HG02571 (cell line): ENCODE measurements at regions not wholly inside any gene's neighbourhood (a gene's known extent, or its start where the extent isn't known, plus 50 kb on each side); places are given as distances from the start of the nearest gene placed in this dataset.

Experiments
- ATAC-seq: cut with Tn5 transposase; IDR thresholded peaks from one replicate; pipeline ENCODE4 v1.9.1; 2021; ENCODE audit warnings: mild to moderate bottlenecking, moderate library complexity; ENCODE audit not compliant: unreplicated experiment

DNA sequence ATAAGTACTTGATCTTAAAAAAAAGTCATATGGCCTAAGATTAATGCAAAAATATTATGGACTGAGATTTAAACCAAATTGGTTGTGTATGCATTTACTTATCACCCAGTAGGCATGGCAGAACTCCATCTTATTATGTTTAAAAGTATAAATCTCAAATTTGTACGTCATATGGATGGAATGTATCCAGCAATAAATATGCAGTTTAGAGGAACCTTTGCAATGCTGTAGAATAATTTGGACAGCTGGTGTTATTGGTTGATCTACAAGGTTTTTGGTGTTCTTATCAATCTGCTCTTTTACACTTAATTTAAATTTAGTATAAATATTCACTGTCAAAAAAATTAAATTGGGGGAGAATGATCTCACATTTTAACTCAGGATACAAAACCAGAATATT lies 640.2 kb downstream of the SATB2 start:
- no peak for ATAC-seq

DNA sequence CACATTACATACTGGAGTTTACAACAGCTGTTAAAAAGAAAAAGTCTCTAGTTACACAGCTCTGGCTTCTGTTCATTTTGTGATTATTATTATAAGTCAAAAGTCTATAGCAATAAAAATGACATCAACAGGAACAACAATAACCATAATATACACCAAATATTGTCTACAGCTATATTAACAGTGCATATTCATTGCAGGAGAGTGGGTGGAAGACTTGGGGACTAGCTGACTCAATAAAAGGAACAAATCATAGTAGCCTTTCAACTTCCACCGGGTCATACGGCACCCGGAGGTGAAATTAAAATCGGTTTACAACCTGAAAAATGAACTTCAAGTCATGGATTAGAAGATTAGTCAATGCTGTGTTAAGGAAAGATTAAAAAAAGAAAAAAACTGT lies 642.1 kb downstream of the SATB2 start:
- ATAC-seq: no peak

DNA sequence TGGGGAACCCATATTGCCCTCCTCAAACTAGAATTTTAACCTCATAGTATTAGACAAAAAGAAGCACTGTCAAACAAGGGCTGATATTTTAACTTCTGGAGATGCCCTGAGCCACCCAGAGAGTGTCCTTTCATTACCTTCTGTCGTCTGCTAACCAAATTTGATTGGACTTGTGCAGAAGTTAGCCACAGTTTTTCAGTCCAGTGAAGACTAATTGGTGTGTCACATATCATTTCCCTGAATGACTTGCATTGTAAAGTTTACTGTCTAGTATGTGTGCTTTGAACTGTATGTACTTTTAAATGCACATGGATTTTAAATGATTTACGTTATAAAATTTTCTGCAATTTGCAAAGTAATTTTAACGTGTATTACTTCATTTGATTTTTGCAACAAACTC lies 646.5 kb downstream of the SATB2 start:
- no peak for ATAC-seq

DNA sequence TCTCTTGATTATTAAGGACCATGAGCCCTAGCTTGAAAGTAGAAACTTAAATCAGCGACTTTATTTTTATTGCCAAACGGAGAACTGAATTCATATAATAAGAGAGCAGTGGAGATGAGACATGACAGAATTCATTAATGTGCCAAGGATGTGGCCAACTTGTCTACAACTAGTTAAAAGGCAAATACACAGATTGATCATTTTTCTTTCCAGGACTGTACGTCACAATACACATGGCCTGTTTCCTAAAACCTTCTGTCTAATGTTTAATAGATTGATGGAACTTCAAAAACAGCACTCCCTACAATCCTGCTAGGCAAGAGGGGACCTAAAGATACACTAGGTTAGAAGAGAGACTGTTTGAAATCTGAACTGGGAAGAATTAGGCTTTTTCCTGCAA lies 647.8 kb downstream of the SATB2 start:
- ATAC-seq: no peak

DNA sequence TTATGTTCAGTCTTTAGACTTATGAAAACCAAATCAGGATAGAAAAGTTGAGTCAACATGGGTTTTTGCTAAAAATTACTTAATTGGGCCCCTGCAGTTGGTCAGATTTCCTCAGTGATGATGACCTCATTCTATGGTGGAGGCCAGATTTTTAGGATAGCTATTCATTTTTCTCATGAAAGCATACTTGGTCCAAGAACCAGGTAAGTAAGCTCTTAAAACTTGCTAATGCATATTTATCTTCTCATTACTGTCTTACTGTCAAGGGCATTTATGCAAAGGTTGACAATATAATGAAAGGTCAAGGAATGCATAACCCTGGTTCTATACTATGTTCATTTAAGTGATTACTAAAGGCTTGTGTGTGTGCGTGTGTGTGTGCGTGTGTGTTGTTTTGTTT lies 650.6 kb downstream of the SATB2 start:
- no peak for ATAC-seq

DNA sequence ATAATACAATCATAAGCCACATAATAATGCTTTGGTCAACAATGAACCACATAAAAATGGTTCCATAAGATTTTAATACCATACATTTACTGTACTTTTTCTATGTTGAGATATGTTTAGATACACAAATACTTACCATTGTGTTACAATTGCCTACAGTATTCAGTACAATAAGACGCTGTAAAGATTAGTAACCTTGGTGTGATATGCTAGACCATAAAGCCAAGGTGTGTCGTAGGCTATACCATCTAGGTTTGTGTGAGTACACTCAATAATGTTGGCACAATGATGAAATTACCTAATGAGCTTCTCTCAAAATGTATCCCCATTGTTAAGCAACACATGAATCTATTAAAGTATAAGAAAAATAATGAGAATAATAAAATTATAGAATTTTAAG lies 662.3 kb downstream of the SATB2 start:
- no peak for ATAC-seq

DNA sequence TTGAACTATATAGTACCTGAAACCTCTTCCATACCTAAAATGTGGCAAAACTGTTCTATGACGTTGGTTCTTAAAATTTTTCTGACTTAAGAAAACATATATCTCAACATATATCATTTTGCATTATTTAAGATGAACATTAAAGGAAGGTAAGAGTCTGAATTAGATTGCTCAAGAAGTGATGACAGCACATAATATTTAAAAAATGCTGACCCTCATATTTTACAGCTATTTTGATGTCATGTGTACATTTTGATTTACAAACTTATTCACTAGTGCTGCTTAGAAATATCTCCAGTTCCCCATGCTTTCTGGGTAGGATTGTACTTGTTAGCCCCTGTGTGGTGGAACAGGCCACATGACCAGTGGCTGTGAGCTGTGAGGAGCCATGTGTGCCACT lies 666.1 kb downstream of the SATB2 start:
- ATAC-seq: no peak

DNA sequence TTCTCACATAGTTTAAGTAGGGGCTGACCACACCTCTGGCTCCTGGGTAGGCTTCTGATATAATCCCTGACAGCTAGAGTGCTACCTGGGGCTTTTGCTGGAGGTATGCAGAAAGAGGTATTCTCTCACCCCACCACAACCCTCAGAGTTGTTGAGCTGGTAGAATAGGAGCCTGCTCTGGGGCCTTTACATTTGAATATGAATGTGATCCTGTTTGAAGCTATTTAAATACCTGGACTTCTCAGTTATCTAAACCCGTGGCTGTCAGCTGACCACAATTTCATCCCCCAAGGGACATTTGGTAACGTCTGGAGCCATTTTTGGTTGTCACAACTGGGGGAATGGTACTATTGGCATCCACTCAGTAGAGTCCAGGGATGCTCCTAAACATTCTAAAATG lies 669.1 kb downstream of the SATB2 start:
- ATAC-seq: no peak

DNA sequence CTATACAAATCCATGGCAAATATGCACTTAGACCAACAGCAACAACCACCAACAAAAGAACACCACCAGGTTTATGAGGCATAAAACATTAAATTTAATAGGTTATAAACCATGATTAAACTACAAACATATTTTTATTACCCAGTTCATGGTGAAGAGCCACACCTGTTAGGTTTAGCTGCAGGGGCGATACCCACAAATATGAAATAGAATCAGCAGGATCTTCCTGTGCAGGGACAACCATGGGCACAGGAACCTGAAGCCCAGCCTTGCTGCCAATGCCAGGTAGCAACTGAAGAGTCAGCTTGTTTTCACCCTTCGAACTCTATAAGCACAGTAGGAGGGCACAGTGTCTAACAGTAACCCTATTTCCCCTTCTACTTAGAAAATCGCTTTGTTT lies 675.0 kb downstream of the SATB2 start:
- no peak for ATAC-seq

DNA sequence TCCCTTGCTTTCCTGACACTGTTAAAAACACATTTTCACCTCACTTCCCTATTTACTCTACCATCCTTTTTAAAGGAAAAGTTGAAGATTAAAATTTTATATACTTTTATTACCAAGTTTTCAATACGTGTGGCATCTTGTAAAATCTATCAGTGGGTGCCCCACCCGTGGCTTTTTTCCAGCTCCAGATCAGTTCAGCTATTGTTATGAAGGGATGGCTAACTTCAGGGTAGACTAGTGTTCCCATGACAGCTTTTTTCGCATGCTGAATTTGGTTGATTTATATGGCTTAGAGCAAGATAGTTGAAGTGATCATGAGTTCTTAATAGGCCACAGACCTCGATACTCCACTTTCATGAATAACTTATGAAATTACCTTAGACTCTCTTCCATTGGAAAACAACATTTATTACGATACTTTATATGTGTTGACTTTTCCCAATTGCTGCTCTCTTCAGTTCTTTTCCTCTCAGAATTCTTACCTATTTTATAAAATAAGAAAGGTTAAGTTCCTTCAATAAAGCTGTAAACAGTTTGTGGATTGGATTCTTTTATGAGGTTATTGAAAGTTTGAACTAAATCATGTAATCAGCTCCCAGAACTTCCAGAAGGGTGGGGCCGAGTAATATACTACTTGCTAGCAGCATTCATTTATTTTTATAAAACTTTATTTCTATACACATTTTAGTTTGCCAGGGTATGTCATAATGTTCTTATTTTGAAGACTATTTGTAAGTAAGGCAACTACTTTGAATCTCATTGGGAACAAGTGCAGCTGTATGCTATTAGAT lies 680.9 kb downstream of the SATB2 start:
- no peak for ATAC-seq

DNA sequence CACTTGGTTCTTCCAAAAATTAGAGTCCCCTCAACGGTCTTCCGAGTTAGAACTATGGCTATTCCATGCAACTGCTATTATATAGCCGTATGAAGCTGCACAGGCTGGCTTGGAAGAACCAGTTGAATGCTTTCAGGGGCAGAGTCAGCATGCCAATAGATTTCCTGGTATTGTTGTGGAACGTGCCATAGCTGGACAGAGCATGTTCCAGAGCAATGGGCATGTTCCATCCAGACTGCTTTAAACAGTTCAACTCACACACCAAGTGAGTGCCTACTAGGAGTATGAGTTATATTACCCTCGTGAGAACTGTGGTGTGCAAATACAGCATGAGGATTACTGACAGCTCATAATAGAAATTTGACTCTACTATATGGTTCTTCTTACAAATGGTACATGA lies 682.0 kb downstream of the SATB2 start:
- no peak for ATAC-seq

DNA sequence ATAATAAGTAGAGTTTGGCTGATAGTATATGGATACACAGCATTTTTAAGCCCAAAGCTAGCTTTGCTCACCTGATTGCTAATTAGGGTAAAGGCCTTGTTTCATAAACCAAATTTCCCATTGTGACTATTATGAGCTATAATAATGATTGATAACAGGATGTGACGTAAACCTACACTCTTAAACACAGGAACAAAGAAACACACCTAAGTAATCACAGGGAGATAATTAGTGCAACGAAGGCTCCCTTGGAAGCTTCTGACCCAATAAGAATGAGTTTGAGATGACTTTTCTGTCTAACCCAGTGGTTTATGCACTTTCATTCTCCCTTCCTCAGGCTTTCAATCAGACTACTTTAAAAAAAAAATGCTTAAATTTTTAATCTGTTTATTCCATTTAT lies 683.2 kb downstream of the SATB2 start:
- ATAC-seq: no peak

DNA sequence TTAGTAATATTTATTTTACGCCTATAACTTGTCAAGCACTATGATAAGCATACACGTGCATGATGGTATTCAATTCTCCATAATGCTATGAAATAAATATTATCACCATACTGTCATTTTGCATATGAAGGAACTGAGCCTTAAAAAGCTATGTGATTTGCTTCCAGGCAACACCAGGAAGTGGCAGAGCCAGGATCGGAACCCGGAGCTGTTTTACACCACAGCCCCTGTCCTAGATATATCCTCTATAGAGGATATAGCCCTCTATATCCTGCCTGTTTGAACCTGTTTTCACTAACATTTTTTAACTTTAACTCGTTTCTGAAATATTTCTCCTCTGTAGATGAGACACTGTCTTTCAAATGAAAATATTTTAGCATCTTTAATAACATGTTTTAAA lies 690.0 kb downstream of the SATB2 start:
- no peak for ATAC-seq

DNA sequence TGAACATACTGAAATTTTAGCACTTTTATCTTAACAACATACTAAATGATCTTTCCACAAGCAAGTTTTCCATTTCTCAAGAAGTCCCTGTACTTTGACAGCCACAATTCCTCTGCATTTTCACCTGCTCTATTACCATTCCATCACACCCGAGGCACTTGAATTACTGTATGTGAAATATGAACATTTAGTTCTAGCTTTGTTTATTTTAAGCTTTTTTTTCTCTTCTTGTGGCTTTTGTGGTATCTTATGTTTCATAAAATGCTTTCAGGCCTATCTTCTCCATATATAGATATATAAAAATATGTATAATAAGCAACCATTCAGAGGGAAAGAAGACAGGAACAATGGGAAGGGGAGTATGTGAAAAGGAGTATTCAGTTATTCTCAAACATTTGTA lies 693.9 kb downstream of the SATB2 start:
- ATAC-seq: no peak

DNA sequence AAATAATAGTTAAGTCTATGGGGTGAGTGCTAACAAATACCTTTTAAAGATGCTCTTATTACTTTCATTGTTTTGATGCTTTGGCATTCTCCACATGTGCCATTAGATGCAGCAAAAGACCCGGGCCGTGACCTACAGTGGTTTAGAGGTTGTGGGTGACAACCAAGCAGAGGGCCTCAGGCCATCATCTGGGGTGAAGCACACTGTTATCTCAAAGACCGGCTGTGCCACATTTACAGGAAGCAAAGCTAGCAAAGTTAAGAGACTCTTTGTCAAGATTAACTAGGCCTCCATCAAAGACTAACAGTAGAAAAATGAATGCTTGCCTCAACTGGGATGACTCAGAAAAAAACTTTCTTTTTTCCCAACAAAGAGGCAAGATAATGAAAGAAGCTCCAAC lies 695.3 kb downstream of the SATB2 start:
- ATAC-seq: no peak

DNA sequence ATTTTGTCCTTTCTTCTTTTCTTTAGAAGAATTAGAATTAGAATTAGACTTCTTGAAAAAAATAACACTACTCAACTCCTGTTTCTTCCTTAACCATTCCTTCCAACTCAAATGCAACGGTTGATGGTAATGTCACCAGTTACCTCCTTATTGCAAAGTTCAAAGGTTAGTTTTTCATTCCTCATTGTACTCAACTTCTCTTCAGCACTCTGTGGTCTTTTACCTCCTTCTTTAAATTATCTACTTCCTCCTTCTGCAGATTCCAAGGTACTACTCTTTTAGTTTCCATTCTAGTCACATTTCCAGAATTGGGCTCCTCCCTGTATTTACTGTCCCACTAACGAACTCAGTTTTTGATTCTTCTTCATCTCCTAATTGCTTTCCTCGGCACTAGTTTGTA lies 700.7 kb downstream of the SATB2 start:
- ATAC-seq: no peak

DNA sequence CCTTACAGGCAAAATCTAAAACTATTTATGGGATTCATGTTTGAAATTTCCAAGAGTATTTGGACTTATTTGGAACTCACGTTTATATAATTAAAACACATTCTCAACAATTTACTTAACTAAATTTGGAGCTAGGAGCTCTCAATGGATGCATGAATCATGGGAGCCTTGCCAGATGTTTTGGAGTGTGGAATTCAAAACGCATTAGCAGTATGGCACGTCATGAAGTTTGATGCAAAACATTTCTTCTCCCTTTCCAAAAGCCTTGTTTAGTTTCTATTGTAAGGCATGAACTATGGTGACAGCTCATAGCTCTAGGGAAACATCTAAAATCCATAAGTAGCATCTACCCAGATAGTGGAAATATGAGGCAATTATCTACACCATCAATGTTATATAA lies 701.6 kb downstream of the SATB2 start:
- ATAC-seq: no peak

DNA sequence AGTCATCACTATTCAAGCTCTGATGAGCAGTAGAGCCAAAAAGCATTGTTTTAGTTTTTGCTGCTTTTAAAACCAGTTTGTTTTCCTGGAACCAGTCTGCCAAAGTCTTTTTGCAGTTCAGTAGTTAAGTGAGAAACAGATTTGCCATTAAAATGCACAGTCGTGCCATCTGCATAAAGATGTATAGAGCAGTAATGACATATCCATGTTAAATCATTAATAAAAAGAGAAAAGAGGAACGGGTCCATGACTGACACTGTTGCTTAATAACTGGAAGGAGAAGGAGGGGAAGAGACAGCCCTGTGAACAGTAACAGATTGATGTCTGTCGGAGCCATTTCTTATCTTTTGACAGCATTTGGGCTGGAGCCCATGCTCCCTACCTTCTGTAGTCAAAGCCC lies 704.6 kb downstream of the SATB2 start:
- ATAC-seq: no peak

DNA sequence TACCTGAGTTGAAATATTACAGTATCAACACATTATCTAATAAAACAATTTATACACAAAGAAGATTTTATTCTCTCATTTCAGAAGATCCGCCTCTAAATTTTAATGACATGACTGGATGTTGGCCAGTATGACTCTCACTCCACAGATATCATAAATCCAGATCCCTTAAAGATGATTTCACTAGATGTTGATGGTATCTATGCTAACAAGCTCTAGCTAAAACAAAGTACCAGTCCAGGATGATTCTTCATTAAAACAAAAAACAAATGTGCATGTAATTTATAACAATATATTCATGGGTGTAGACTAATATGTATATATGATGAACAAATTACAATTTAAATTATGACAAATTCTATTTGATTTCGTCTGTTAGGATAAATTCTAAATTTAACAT lies 708.4 kb downstream of the SATB2 start:
- no peak for ATAC-seq

DNA sequence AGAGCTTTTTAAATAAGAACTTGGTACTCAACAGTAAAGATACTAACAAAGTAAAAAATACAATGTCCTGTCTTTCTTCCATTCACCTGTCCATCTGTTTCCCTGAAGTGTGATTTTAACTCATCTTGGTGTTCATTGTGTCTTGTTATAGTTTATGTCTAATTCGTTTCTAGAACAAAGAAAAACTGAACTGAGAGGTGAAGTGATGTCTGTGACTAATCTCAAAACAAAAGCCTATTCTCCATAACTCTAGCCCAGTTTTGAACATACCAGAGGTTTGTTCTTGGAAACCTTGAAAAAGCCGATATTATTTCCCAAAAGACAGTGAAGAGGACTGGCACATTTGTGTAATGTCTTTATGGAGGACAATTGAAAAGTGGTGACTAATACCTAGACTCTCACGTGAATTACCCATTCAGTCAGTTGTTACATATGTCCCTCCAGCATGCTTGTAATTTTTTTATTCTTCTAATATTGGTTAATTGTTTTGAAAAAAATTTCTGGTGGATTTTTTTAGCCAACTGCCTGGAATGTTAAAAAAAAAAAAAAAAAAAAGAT lies 725.8 kb downstream of the SATB2 start:
- no peak for ATAC-seq

DNA sequence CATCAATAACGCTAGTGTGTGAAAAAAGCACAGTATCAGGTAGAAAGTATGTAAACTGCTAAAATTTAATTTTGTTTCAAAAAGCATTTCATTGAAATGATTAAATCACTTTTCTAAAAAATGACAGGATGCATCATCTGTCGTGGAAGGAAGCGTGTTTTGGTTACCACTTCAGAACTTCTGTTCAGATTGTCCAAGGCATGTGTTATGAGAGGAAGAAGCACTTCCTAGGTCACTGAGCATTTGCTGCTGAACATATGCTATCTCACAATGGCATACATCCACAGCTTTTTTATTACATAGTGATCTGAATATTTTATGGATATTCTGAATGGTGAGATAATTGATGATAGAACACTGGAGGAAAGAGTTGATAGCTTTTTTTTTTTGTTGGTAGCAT lies 737.5 kb downstream of the SATB2 start:
- ATAC-seq: no peak

DNA sequence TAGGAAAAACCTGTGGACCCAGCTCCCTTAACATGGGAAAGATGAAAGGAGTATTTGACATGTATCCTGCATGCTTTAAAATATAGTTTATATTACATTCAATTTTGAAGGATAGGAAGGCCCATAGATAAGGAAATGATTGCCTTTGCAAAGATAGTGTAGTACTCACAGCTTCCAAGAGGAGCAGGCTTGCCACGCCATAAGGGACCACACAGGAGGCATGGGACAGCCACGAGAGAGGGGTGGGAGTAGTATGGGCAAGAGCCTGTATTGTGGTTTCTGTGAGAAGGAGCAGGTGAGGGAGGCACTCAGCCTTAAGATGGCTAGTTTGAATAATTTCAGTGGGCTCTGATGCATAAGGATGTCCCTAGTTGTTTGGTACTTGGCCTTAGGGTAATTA lies 740.3 kb downstream of the SATB2 start:
- ATAC-seq: no peak

DNA sequence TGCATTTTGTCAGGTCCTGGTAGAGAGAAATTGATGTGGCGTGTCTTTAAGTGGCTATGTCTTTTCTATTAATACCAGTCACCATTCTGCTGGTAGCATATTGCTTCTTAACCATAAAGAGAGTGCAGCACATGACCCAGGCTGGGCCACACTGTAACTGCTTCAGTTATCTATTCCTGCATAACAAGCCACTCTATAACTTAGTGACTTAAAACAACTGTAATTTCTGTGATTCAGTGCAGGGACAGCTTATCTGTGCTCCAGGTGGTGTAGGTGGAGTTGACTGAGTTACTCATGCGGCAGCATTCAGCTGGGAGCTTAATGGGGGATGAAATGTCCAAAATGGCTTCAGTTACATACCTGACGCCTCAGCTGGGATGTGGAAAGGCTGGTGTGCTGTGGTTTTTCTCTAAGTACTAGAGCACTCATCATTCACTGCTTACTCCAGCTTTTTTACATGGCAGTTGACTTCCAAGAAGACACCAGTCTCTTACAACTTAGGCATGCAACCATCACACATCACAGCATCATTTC lies 742.4 kb downstream of the SATB2 start:
- no peak for ATAC-seq
